ENCODE measurements at regions not wholly inside any gene's neighbourhood (a gene's known extent, or its start where the extent isn't known, plus 50 kb on each side); places are given as distances from the start of the nearest gene placed in this dataset.
"Not testable (repeated sequence)": the region's sequence is repeated elsewhere in the genome, so short reads cannot be mapped to it uniquely, and the experiment has no call there.

DNA sequence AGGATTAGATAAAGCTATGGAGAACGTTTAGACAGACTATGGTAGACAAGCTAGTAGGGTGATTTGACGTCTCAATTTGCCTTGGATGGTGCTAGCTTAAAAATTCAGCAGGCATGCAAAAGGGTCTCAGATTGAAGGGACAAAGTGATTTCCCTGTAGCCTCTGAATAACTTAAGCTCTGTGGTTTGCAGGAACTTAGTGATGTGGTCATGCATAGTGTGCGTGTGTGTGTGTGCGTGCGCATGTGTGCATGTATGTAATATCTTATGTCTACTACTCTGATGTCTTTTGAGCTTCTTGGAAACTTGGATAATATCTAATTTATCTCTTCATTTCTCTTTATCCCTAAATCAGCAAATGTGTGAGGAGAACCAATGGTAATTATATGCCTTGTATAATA, 183.6 kb upstream of the TNC start:
- no peak for DNase-seq (ENCODE audit: low read depth)

- DNase-seq (ENCODE audit: low read depth) = no peak
These were observed 187.6 kb upstream of the TNC start for GRCh38 chr9:115305543-115305942.

DNA sequence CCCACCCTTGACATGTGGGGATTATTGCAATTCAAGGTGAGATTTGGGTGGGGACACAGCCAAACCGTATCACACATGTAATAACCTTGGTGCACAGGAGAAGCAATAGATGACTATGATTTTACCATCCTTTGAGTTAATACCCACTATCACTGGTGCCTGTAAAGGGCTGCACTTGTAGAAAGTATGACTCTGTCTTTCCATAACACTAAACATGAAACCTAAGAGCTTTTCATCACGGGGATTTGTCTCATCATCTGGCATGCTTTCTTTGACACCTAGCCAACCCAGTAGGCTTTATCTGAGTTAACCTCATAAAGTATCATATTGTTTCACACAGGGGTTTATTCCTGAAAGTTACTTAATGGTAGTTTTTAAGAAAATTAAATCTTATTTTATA, 188.9 kb upstream of the TNC start:
- DNase-seq (ENCODE audit: low read depth) = no peak

- no peak for DNase-seq (ENCODE audit: low read depth)
These were observed 195.6 kb upstream of the TNC start for GRCh38 chr9:115313545-115313944.

DNA sequence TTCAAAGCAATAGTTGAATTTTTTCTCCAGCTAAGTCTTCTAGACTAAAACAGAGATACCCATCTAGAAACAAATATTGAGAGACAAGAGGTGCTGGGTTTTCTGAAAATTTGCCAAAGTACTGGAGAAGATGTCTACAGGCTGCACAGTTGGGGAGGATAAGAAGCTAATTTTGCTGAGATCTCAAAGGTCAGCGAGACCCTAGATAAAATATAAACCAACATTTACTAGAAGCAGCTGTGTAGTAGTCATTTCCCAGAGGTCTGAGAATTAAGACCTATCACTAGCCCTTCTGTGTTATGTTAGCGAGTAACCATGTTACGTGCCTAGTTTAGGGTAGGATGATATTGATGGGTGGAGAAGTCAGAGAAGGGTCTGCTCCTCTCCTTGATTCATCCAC, 208.5 kb upstream of the TNC start:
- DNase-seq (ENCODE audit: low read depth) = no peak

- no peak for DNase-seq (ENCODE audit: low read depth)
These were observed 209.6 kb upstream of the TNC start for GRCh38 chr9:115327436-115328122.

GRCh38 chr9:115328228-115328627, 210.3 kb upstream of the TNC start:
- DNase-seq (ENCODE audit: low read depth) = no peak

DNA sequence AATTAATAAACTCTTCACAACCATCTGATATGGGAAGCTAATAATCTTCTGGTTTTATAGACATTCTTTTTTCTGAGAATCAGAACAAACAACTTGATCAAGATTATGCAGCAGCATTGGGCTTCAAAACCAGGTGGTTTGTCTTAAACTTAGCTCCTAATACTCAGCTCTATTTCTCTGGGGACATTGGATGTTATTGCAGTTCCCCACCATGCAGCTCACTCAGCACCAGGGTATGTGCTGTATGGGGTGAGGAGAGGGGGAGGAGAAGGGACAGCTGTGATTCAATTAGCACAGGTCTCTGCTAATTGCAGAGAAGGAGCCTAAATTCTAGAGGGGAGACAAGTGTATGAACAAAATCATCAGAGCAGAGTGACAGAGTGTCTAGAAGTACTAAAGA, 210.7 kb upstream of the TNC start:
- no peak for DNase-seq (ENCODE audit: low read depth)

- no peak for DNase-seq (ENCODE audit: low read depth)
These were observed 215.5 kb upstream of the TNC start for GRCh38 chr9:115333277-115334070.

- no peak for DNase-seq (ENCODE audit: low read depth)
These were observed 217.5 kb upstream of the TNC start for GRCh38 chr9:115335439-115335838.

- DNase-seq (ENCODE audit: low read depth) = no peak
These were observed 222.4 kb upstream of the TNC start for GRCh38 chr9:115340314-115340713.

DNA sequence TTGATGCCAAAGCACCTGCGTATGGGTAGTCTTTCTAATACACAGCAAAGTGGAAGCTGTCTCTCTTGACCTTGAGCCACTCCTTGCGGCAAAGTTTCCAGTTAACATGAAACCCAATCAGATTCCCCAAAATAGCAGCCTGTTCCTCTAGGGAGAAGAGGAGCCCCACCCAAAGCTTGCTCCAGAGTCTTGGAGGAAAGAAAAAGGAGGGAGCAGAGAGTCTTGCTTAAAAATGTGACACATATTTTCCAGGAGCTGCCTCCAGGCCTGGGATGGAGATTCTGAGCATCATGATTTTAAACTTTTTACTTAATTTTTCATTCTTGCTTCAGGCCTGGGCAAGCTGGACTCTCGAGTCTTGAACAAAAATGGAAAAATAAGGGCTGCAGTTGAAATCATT, 223.5 kb upstream of the TNC start:
- DNase-seq (ENCODE audit: low read depth) = no peak

- not testable (repeated sequence) for DNase-seq (ENCODE audit: low read depth)
These were observed 229.8 kb upstream of the TNC start for GRCh38 chr9:115347776-115348175.

DNA sequence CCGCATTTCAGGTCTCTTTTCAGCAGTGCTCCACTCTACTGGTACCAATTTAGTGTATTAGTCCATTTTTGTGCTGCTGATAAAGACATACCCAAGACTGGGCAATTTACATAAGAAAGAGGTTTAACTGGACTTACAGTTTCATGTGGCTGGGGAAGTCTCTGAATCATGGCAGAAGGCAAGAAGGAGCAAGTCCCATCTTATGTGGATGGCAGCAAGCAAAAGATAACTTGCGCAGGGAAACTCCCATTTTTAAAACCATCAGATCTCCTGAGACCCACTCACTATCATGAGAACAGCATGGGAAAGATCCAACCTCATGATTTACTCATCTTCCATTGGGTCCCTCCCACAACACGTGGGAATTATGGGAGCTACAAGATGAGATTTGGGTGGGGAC, 231.0 kb upstream of the TNC start:
- DNase-seq (ENCODE audit: low read depth) = not testable (repeated sequence)

DNA sequence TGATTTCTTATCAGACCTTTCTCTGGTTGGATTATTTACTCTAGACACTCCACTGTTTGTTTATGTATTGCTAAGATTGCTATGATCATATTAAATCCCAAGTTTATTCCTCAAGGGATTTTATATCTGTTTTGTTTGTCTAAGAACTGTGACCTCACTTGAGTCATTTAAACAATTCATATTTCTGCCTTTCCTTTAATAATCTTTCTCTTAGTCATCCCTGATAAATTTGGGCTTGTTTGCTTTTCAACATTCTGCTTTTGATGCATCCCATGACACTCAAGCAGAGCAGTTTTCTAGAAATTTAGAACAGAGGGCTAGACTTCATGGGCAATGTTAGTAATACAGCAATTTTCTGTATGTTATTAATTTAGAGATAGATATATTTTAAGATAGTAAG, 231.6 kb upstream of the TNC start:
- DNase-seq (ENCODE audit: low read depth) = peak; percentile 36

DNA sequence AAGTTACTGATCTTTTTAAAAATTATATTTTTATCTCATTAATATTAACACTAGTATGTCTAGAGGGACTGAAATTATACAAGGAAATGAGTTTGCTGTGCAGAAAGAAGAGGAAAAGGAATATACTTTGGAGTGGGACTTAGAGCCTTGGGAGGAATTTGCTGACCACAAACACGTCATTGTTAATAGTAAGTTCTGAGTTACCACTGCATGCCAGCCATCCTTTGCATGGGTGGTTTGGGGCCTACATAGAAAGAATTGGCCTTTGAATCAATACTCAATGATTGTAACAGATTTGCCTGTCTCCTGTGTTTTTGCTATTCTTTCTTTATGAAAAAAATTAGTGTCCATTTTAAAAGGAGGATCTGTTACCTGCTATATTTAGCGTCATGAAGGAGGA, 232.6 kb upstream of the TNC start:
- no peak for DNase-seq (ENCODE audit: low read depth)

DNA sequence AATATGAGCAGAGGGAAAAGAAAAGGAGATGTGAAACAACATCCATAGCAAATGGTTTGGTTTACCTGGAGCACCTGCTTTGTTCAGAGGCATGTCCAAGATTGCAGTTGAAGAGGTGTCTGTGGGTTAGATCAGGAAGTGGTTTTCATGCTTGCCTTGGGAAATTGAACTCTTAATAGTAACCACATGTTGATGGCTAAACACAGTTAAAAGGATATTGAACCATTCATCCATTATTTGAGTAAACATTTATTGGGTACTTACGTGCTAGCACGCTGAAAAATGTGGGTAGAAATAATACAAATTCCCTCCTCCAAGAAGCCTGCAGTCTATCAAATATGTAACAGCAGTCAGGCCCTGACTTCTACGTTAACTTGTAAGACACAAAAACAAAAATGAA, 235.7 kb upstream of the TNC start:
- no peak for DNase-seq (ENCODE audit: low read depth)

GRCh38 chr9:115357821-115358220, 239.9 kb upstream of the TNC start:
- DNase-seq (ENCODE audit: low read depth) = no peak

GRCh38 chr9:115359017-115359780, 241.2 kb upstream of the TNC start:
- DNase-seq (ENCODE audit: low read depth) = no peak

GRCh38 chr9:115360122-115360521, 242.2 kb upstream of the TNC start:
- DNase-seq (ENCODE audit: low read depth) = no peak

DNA sequence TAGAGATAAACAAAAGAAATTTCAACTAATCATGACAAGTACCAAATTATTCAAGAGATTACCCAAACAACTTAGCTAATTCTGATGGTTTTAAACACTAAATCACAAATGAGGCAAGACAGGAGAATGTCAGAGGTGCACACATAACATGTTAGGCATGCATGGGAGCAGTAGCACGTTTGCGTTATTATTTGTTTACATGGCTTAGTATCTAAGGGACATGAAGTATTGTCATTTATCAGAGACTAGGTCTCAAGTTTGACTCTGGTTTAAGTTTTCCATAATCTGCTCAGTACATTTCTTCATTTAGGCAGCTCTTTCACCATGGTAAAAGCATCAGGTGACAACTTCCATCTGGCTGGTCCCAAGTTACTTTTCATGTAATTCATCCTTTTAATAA, 244.1 kb upstream of the TNC start:
- no peak for DNase-seq (ENCODE audit: low read depth)

DNA sequence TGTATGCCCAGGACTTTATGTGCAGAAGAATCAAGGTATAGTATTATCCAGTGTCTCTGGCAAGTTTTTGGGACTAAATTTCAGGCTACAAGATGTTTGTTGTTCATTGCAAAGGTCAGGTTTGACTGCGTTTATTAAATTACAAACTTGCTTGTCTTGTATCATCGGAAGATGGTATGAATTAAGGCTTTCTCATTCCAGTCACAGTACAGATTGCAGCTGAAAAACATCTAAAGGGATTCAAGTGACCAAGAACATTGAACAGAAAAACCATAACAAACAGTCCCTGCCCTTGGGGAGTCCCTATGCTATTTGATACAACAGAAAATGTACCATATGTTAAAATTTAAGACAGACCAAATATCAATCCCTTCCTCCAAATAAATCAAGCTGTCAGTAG, 244.7 kb upstream of the TNC start:
- DNase-seq (ENCODE audit: low read depth) = no peak

DNA sequence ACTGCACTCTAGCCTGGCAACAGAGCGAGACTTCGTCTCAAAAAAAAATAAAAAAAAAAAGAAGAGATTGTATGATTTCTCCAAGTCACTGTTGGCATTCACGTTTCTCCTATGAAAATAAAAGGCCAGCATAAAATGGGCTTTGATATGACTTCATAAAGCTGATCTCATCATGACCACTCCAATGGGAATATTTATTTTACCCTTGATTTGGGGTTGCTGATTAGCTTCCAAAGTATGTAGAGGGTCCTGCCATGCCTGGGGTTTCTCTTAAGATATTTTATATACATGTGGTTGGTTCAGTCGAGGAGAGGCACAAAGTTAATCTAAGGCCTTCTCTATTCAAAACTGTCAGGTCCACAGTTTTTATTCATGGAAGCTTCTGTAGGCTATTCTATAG, 247.0 kb upstream of the TNC start:
- no peak for DNase-seq (ENCODE audit: low read depth)

Measured in HS-27A (cell line).